Choroid plexus epithelial cell (primary cell): ENCODE measurements at regions not wholly inside any gene's neighbourhood (a gene's known extent, or its start where the extent isn't known, plus 50 kb on each side); places are given as distances from the start of the nearest gene placed in this dataset.

Experiments
- DNase-seq: peaks from one replicate; pipeline ENCODE4 v3.0.0-alpha.2; 2010; ENCODE audit warnings: low read depth
- H3K4me3 ChIP-seq: 2 replicates; pipeline ENCODE4 v1.5.1; 2011; ENCODE audit warnings: low read depth, mild to moderate bottlenecking, control low read depth, low read length, moderate library complexity
- TF ChIP-seq, protein P1 (sequence below): conservative IDR thresholded peaks from 2 replicates; pipeline ENCODE4 v1.5.1; 2011; ENCODE audit warnings: low read depth, mild to moderate bottlenecking, control low read depth, inconsistent platforms, low read length, moderate library complexity

DNA sequence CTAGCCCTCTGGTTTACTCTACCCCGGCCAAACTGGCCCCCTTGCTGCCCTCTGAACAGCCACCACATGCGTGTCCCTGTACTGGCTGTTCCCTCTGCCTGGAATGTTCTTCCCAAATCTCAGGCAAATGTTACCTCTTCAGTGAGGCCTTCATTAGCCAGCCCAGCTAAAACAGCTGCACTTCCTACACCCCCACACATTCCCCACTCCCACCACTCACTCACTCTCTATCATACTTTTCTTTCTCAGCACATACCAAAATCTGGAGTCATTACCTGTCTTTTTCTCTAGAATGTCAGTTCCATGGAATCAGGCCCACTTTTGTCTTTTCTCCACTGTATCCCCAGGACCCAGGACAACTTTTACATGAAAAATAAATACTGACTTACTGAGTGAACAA lies 401.2 kb upstream of the SULF2 start:
- TF ChIP-seq, protein P1, sequence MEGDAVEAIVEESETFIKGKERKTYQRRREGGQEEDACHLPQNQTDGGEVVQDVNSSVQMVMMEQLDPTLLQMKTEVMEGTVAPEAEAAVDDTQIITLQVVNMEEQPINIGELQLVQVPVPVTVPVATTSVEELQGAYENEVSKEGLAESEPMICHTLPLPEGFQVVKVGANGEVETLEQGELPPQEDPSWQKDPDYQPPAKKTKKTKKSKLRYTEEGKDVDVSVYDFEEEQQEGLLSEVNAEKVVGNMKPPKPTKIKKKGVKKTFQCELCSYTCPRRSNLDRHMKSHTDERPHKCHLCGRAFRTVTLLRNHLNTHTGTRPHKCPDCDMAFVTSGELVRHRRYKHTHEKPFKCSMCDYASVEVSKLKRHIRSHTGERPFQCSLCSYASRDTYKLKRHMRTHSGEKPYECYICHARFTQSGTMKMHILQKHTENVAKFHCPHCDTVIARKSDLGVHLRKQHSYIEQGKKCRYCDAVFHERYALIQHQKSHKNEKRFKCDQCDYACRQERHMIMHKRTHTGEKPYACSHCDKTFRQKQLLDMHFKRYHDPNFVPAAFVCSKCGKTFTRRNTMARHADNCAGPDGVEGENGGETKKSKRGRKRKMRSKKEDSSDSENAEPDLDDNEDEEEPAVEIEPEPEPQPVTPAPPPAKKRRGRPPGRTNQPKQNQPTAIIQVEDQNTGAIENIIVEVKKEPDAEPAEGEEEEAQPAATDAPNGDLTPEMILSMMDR = no peak
- DNase-seq = peak; percentile 25
- H3K4me3 ChIP-seq = no peak overlapping the region

DNA sequence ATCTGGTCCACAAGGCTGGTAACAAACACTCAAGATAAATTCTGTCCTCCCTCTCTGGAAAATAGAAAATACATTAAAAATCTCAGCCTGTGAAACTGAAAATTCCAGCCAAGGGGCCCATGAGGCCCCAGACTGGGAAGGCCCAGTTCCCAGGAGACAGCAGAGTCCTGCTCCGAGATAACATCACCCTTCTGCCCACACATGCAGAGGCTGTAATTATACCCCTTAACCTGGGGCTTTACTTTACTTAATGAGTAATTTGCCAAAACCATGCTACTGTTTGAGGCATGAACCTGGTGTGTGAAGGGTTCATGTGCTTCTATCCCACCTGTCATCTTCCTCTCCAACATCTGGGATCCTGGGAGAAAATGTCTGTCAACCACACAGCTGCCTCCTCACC lies 398.9 kb upstream of the SULF2 start:
- TF ChIP-seq, protein P1 = no peak
- DNase-seq = no peak
- no peak overlapping the region for H3K4me3 ChIP-seq

DNA sequence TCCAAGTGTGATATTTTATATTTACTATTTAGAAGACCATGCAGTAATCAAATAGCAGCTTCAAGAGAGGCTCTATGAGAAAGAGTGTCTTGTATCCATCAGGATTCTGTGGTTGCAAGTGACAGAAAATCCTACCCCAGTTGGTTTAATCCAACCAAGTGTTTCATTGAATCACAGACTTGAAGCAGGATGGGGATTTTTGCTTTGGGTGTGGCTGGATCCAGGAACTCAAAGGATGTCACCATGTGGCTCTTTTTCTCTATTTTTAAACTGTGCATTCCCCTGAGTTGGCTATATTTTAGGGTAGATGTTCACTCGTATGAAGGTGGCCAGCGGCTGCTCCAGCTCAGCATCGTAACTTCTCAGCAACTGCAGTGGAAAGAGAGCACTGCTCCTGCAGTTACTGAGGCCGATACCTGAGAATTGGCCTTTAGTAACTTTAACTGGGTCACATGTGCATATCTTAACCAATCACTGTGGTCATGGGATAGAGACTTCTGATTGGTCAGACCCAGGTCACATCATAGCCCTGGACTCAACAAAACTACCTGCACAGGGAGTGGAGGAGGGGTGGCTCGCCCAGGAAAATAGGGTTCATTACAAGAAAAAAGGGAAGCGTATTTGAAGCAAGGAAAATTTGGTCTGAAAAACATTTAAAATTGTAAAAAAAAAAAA lies 396.1 kb upstream of the SULF2 start:
- DNase-seq = peak; percentile 9
- TF ChIP-seq, protein P1 = no peak

DNA sequence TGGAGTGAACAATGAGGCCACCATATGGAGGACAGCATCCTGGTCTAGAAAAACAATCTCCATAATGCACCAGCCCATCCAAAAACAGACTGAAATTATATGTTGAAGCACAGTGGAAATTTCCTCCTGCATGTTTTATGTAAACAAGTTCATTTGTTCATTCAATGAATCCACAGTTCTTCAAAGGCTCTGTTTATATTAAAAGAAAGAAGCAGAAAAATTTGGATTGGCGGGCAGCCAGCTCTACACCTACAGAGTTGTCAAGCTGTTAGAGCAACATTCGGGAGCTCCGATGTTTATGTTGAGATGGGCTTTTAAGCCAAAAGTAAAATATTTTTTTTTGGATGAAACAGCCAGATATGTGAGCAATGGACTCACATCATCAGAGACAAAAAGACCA lies 395.3 kb upstream of the SULF2 start:
- TF ChIP-seq, protein P1 = no peak
- H3K4me3 ChIP-seq = no peak overlapping the region
- DNase-seq = peak; percentile 80

More for the DNA sequence above, 396.1 kb upstream of the SULF2 start:
- H3K4me3 ChIP-seq = no peak overlapping the region

DNA sequence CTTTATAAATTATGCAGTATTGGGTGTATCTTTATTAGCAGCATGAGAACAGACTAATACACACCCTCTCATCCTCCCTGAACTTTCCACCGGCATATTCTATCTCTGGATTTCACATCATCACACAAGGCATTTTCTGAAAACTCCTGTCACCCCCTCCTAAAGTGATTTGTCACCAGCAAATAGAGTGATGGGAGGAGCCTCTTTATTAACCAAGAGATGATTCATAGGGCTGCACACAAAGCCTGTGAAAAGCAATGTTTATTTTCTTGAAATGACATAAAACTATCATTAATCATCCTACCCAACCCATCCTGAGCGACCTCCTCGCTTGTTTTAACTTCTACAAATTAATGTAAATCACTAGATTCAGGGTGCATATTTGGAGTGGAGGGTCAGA lies 394.7 kb upstream of the SULF2 start:
- TF ChIP-seq, protein P1 = no peak
- no peak overlapping the region for H3K4me3 ChIP-seq
- DNase-seq = peak; percentile 33

DNA sequence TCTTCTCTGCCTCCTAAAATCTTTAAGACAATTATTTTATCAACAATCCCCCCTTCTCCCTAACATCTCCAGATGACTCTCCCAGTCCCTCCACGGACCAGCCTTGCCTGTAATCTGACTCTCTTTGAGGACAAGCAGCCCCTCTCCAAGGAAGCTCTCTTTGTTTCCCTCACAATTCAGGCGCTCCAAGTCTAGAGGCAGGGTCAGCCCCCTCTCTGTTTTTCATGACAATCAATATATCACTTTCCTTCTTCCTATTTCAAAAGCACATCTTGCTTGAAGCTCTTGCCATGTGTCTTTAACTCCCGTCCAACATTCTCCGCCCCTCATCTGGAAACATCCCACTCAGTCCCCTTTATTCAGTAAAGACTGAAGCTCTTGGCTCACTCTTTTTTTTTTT lies 393.4 kb upstream of the SULF2 start:
- no peak for DNase-seq

More for the DNA sequence above, 393.4 kb upstream of the SULF2 start:
- TF ChIP-seq, protein P1 = no peak
- no peak overlapping the region for H3K4me3 ChIP-seq
